GM10248 (cell line): ENCODE measurements at regions not wholly inside any gene's neighbourhood (a gene's known extent, or its start where the extent isn't known, plus 50 kb on each side); places are given as distances from the start of the nearest gene placed in this dataset.

Source experiments
- CTCF ChIA-PET: fragments of 300-600 bp; sonication (Branson Sonifier 250); formaldehyde crosslinking; extraction: SDS; loops from one replicate; lab custom pipeline; 2021; ENCODE audit warnings: antibody characterized with exemption; lab: Yijun Ruan, JAX
- POLR2A ChIA-PET: fragments of 350-650 bp; sonication (Branson Sonifier 250); formaldehyde crosslinking; extraction: SDS; loops from one replicate; lab custom pipeline; 2020; ENCODE audit warnings: antibody characterized with exemption; lab: Yijun Ruan, JAX
- DNase-seq: peaks from one replicate; pipeline ENCODE4 v3.0.0; 2012; ENCODE audit errors: extremely low spot score
- TF ChIP-seq, protein P1 (sequence below): IDR thresholded peaks from 2 replicates; pipeline ENCODE4 v1.5.1; 2012; ENCODE audit warnings: mild to moderate bottlenecking, low read depth; ENCODE audit errors: extremely low read depth, missing control alignments, control extremely low read depth

DNA sequence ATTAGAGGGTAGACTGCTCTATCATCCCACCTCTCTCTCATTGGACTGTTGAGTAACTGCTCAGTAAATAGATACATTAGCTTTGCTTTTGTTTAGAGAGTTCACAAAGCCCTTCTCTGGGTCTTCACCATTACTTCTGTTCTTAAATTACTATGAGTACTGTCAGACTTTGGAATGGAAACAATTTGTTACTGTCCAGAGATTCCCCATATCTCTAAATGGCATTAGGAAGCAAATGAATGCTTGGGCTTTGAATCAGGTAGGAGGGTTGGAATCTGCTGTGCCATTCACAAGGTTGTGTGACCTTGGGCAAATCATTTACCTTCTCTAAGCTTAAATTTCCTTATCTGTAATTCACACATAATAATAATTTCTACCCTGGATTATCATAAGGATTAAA lies 541.0 kb upstream of the FZD8 start:
- TF ChIP-seq, protein P1, sequence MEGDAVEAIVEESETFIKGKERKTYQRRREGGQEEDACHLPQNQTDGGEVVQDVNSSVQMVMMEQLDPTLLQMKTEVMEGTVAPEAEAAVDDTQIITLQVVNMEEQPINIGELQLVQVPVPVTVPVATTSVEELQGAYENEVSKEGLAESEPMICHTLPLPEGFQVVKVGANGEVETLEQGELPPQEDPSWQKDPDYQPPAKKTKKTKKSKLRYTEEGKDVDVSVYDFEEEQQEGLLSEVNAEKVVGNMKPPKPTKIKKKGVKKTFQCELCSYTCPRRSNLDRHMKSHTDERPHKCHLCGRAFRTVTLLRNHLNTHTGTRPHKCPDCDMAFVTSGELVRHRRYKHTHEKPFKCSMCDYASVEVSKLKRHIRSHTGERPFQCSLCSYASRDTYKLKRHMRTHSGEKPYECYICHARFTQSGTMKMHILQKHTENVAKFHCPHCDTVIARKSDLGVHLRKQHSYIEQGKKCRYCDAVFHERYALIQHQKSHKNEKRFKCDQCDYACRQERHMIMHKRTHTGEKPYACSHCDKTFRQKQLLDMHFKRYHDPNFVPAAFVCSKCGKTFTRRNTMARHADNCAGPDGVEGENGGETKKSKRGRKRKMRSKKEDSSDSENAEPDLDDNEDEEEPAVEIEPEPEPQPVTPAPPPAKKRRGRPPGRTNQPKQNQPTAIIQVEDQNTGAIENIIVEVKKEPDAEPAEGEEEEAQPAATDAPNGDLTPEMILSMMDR, result no peak
- ChIA-PET POLR2A (no interaction called here), CTCF (interaction anchor here (0.9 to 1.5 kb wide), 2 partner anchors 10 to 16 kb away, joined by 3 to 4 read pairs; no protein-coding TSS in a partner anchor)
- no peak for DNase-seq

DNA sequence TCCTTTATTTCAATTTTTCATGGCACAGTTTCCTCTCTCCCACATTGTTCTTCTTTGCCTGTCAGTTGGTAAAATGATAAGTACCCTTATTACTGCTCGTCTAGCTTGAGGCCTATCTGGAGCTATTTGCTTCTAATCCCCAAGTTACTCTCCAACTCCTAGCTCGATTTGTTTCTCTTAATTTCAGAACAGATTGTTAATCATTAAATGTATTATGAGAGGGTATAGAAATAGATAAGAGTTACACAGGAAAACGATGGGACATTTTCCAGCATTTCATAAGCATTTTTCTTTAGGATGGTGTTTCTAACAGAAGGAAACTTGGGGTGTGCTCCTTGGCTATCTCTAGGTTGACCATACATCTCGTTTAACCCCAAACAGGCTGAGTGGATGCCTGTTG lies 540.5 kb upstream of the FZD8 start:
- POLR2A ChIA-PET, result no interaction called here
- CTCF ChIA-PET, result interaction anchor here (0.9 to 1.5 kb wide), 2 partner anchors 9 to 16 kb away, joined by 3 to 4 read pairs; no protein-coding TSS in a partner anchor
- TF ChIP-seq, protein P1, result no peak
- no peak for DNase-seq

DNA sequence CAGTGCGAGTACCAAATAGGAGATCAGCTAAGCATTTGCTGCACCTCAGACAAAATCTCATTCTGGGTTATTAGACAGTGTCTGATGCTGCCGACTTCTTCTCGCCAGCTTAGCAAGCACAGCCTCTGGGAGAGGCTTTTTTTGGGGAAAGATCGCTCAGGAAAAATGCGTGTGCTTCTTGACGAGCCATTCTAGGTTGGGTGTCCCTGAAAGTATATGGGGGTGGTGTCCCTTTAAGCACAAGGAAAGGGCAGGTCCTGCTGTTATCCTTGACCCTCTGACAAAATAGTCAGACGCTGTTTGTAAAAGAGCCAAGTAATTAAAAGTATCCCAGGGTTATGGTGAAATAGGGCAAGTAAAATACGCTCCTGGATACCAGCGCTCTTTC lies 540.1 kb upstream of the FZD8 start:
- POLR2A ChIA-PET, result no interaction called here
- DNase-seq, result no peak
- CTCF ChIA-PET, result interaction anchor here (0.9 kb wide), 1 partner anchor 9 kb away, joined by 3 read pairs; no protein-coding TSS in a partner anchor
- TF ChIP-seq, protein P1, result no peak

DNA sequence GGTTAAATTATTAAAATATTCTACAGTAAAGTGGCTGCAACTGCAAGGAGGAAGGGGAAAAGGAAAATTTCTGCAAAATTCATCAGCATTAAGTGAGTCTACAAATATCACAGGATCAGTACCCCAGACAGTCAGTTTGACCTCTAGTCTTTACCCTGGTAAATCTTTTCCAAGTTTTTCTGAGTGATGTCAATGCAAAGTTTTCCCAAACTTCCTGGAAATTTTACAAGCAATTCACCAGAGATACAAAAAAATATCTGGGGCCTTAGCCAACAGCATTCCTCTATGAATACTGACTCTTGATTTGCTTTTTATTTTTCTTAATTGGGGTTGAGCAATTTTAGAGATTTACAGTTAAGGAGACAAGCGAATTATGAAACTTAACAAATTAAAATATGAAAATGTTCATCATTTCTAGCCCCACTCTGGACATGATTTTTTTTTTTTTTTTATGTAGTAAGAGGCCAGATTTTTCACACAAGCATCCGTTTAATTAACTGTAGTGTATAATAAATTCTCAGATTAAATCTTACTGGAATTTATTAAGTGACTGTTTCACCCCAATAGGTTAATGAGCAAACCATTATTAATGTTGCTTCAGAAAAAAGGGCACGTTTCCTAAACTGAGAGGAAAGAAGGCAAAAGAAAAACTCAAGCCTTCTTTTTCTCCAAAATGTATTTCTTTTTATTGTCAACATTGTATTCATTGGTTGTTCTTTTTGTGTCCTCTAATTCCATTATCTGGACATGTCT lies 539.5 kb upstream of the FZD8 start:
- no peak for DNase-seq
- TF ChIP-seq, protein P1, result no peak
- POLR2A ChIA-PET, result no interaction called here
- CTCF ChIA-PET, result no interaction called here

DNA sequence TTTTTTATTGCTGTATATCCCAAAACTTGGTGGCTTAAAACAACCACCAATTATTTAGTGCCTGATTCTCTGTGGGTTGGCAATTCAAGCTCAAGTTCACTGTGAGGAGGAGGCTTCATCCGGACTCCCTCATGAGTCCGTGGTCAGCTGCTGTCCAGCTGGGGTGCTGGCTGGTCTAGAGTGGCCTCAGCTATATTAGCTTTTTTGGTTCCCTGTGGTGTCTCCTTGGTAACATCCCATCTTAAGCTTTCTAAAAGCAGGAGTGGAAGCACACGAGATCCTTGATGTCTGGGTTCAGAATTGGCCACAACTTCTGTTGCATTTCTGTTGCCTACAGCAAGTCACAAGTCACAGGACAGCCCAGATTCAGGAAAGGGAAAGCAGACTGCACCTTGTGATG lies 536.5 kb upstream of the FZD8 start:
- CTCF ChIA-PET, result interaction anchor here (1.2 to 1.3 kb wide), 3 partner anchors 10 to 45 kb away, joined by 3 to 4 read pairs (median 3); no protein-coding TSS in a partner anchor
- TF ChIP-seq, protein P1, result no peak
- POLR2A ChIA-PET, result no interaction called here
- DNase-seq, result no peak

DNA sequence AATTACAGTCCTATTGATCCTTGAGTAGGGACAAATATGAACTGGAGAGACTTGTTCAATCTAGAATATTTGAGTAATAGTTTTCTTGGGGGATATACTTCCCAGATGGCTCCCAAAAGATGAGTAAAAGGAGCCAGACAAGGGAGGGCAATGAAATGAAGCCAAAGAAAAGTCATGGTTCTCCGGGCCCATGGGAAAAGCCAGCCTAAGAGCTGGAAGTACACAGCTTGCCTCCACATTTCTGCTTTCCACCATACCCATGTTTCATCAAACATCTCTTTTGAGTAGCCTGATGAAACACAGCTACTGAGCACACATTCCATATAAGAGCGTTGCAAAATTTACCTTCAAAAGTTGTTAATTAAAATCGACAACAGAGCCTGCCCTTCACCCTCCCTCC lies 535.0 kb upstream of the FZD8 start:
- ChIA-PET CTCF (no interaction called here), POLR2A (no interaction called here)
- no peak for DNase-seq
- TF ChIP-seq, protein P1, result no peak
